ENCODE measurements at regions not wholly inside any gene's neighbourhood (a gene's known extent, or its start where the extent isn't known, plus 50 kb on each side); places are given as distances from the start of the nearest gene placed in this dataset.

DNA sequence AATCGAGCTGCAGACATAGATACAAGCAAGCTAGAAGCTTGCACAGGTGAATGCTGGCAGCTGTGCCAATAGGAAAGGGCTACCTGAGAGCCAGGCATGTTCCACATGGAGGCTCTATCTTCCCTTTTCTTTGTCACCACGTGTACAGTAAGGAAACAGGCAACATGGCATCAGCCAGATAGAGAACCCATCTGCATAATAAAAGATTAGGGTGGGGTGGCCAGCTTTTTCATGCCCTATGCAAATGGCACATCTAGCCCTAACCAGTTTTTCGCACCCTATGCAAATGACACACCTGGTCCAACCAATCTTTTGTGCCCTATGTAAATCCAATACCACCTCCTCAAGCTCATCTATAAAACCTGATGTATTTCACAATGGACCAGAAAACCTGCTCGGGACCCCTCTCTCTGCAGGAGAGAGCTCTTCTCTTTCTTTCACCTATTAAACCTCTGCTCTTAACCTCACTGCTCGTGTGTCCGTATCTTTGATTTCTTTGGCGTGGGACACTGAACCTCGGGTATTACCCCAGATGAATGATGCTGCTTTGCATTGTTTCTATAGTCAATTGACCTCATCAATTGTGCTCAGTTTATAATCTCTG lies 93.9 kb downstream of the SLC30A10 start:
- H3K27me3 Mint-ChIP-seq (ENCODE audit: low read depth in 3 of 3): peaks cover 0 to 2% (median 1%) of the 10 kb centered on the region in 3 donors
- no peaks in the 10 kb centered on the region for H3K4me1 Mint-ChIP-seq
- no peak for TF ChIP-seq CTCF (IDR thresholded peaks at IDR 0.05)
- Histone ChIP-seq H3K9ac (ENCODE audit: insufficient read depth, low read length, poor library complexity, severe bottlenecking) (no peak overlapping the region), H3K4me3 (replicated peaks in 1 of 3; ENCODE audit: low read depth in 2 of 3, low read length in 3 of 3) (no peak overlapping the region), H4K20me1 (ENCODE audit: insufficient read depth, low read length) (no peaks in the 10 kb centered on the region), H3K27me3 (ENCODE audit: control insufficient read depth in 2 of 2, insufficient read depth in 2 of 2, low read length in 2 of 2) (no peaks in the 10 kb centered on the region), H2AFZ (ENCODE audit: insufficient read depth, low read depth, low read length, poor library complexity, severe bottlenecking) (no peak overlapping the region), H3K4me2 (replicated peaks; ENCODE audit: extremely low read depth, low read length, poor library complexity, severe bottlenecking) (no peak overlapping the region), H3K36me3 (replicated peaks in 1 of 2; ENCODE audit: control insufficient read depth in 1 of 2, insufficient read depth in 2 of 2, low read length in 2 of 2) (no peaks in the 10 kb centered on the region), H3K79me2 (ENCODE audit: insufficient read depth, low read length) (no peaks in the 10 kb centered on the region), H3K9me3 (replicated peaks in 1 of 2; ENCODE audit: control insufficient read depth in 1 of 2, insufficient read depth in 1 of 2, low read length in 2 of 2) (no peaks in the 10 kb centered on the region), H3K27ac (ENCODE audit: low read depth in 1 of 2, low read length in 2 of 2) (no peak overlapping the region), H3K4me1 (ENCODE audit: control insufficient read depth in 1 of 2, insufficient read depth in 2 of 2, low read length in 2 of 2) (no peaks in the 10 kb centered on the region)
- DNase-seq: no peak
- intact Hi-C loops (cut with micrococcal nuclease): no loop called here
- H3K27ac Mint-ChIP-seq: no peak overlapping the region
- H3K9me3 Mint-ChIP-seq: peaks cover 0 to 3% (median 0%) of the 10 kb centered on the region in 7 donors
- no peak overlapping the region for H3K4me3 Mint-ChIP-seq
- 73% methylated on average over 3 of the region's 8 CpGs for WGBS (ENCODE audit: insufficient coverage)
- H3K36me3 Mint-ChIP-seq: no peaks in the 10 kb centered on the region

DNA sequence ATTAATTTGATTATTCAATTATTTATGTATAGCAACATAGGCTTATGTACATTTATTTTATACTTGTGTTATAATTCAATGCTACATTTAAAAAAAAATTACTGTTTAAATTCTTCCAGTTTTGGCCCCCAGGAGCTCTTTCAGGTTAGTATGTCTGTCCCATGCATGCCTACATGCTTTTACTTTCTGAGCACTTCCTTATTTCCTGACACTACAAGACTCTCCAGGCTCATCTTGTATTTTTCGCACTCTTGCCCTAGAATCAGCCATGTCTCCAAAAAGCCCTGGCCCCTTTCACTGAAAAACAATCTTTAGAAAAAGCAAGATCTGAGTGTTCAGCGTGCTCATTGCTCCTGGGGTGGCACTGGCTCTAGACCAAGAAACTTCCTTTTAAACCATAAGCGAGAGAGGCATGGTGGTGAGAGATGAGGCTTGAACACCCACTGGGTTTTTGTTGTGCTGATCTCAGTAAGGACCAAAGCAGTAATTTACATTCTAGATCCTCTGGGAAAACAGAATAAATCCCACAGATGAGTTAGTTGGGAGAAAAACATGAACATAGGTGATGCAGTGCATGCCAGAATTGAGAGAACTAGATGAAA lies 95.0 kb downstream of the SLC30A10 start:
- Mint-ChIP-seq H3K4me1 (no peaks in the 10 kb centered on the region), H3K27ac (no peak overlapping the region), H3K9me3 (peaks cover 0 to 3% (median 0%) of the 10 kb centered on the region in 7 donors), H3K4me3 (no peak overlapping the region), H3K36me3 (no peaks in the 10 kb centered on the region), H3K27me3 (ENCODE audit: low read depth in 3 of 3) (peaks cover 0 to 2% (median 1%) of the 10 kb centered on the region in 3 donors)
- TF ChIP-seq CTCF (IDR thresholded peaks at IDR 0.05): no peak
- WGBS (ENCODE audit: insufficient coverage): 100% methylated on average over 1 of the region's 3 CpGs
- no peaks in the 10 kb centered on the region for H3K9me3 ChIP-seq (replicated peaks in 1 of 2; ENCODE audit: control insufficient read depth in 1 of 2, insufficient read depth in 1 of 2, low read length in 2 of 2)
- no peak overlapping the region for H3K4me2 ChIP-seq (replicated peaks; ENCODE audit: extremely low read depth, low read length, poor library complexity, severe bottlenecking)
- no peak overlapping the region for H3K4me3 ChIP-seq (replicated peaks in 1 of 3; ENCODE audit: low read depth in 2 of 3, low read length in 3 of 3)
- H3K27me3 ChIP-seq (ENCODE audit: control insufficient read depth in 2 of 2, insufficient read depth in 2 of 2, low read length in 2 of 2): no peaks in the 10 kb centered on the region
- H3K4me1 ChIP-seq (ENCODE audit: control insufficient read depth in 1 of 2, insufficient read depth in 2 of 2, low read length in 2 of 2): no peaks in the 10 kb centered on the region
- intact Hi-C loops (cut with micrococcal nuclease): no loop called here
- no peak overlapping the region for H3K9ac ChIP-seq (ENCODE audit: insufficient read depth, low read length, poor library complexity, severe bottlenecking)
- no peak for DNase-seq
- no peak overlapping the region for H2AFZ ChIP-seq (ENCODE audit: insufficient read depth, low read depth, low read length, poor library complexity, severe bottlenecking)
- no peaks in the 10 kb centered on the region for H3K36me3 ChIP-seq (replicated peaks in 1 of 2; ENCODE audit: control insufficient read depth in 1 of 2, insufficient read depth in 2 of 2, low read length in 2 of 2)
- H4K20me1 ChIP-seq (ENCODE audit: insufficient read depth, low read length): no peaks in the 10 kb centered on the region
- H3K27ac ChIP-seq (ENCODE audit: low read depth in 1 of 2, low read length in 2 of 2): no peak overlapping the region
- no peaks in the 10 kb centered on the region for H3K79me2 ChIP-seq (ENCODE audit: insufficient read depth, low read length)
